T-cell (primary cell): ENCODE measurements at regions not wholly inside any gene's neighbourhood (a gene's known extent, or its start where the extent isn't known, plus 50 kb on each side); places are given as distances from the start of the nearest gene placed in this dataset.

Experiments used
- ATAC-seq, 4 experiments: fragments of 200-7000 bp in 3 of 4; fragments of 150-1000 bp in 1 of 4; cut with Tn5 transposase; replicated peaks in 1 of 4; 1 replicate in 3 of 4; 2 replicates in 1 of 4; pipeline ENCODE4 v1.10.0; 2021; ENCODE audit warnings: moderate library complexity in 3 of 4, mild to moderate bottlenecking in 2 of 4, moderate number of reproducible peaks in 1 of 4
- CTCF ChIA-PET, 2 donors: fragments of 300-600 bp; sonication (Branson Sonifier 250); formaldehyde crosslinking; loops; one replicate each; lab custom pipeline; 2022; ENCODE audit warnings: antibody characterized with exemption in 2 of 2; lab: Charles Lee
- POLR2A ChIA-PET, 2 donors: fragments of 300-600 bp; sonication (Branson Sonifier 250); formaldehyde crosslinking; loops; one replicate each; lab custom pipeline; 2022; ENCODE audit warnings: antibody characterized with exemption in 2 of 2; lab: Charles Lee
- DNase-seq, 35 experiments: peaks; one replicate each; pipeline versions ENCODE4 v3.0.0 to v3.0.0-alpha.2; 2013 to 2023
- H3K27ac ChIP-seq: one replicate; pipeline ENCODE4 v1.5.1; 2013; ENCODE audit warnings: low read length
- H3K27me3 ChIP-seq, 2 experiments: replicated peaks in 1 of 2; 1 replicate in 1 of 2; 2 replicates in 1 of 2; pipeline versions ENCODE4 v1.6.1 to v1.7.0; 2013; ENCODE audit warnings: low read length in 1 of 2, mixed read lengths in 1 of 2; ENCODE audit not compliant: control insufficient read depth in 2 of 2, insufficient read depth in 2 of 2; ENCODE audit errors: extremely low read depth in 1 of 2
- H3K36me3 ChIP-seq, 2 donors: 1 replicate in 1 of 2; 2 replicates in 1 of 2; pipeline versions ENCODE4 v1.6.1 to v1.7.0; 2013; ENCODE audit warnings: low read length in 1 of 2; ENCODE audit not compliant: control insufficient read depth in 2 of 2, insufficient read depth in 1 of 2; ENCODE audit errors: extremely low read depth in 1 of 2
- H3K4me1 ChIP-seq, 2 experiments: 1 replicate in 1 of 2; 2 replicates in 1 of 2; pipeline versions ENCODE4 v1.6.1 to v1.7.0; 2013; ENCODE audit warnings: low read length in 2 of 2, mixed read lengths in 1 of 2; ENCODE audit not compliant: insufficient read depth in 2 of 2, control insufficient read depth in 1 of 2; ENCODE audit errors: extremely low read depth in 1 of 2
- H3K4me3 ChIP-seq, 2 donors: 1 replicate in 1 of 2; 2 replicates in 1 of 2; pipeline versions ENCODE4 v1.5.1 to v1.7.0; 2013; ENCODE audit warnings: mild to moderate bottlenecking in 2 of 2, low read length in 1 of 2, moderate library complexity in 1 of 2; ENCODE audit not compliant: control insufficient read depth in 1 of 2; ENCODE audit errors: extremely low read depth in 1 of 2
- H3K9me3 ChIP-seq: 2 replicates; pipeline ENCODE4 v1.7.0; 2013
- H3K27ac Mint-ChIP-seq, 2 donors: one replicate each; pipeline ENCODE4 v1.8.0; 2020 to 2021; ENCODE audit warnings: mild to moderate bottlenecking in 2 of 2, mixed read lengths in 2 of 2
- H3K27me3 Mint-ChIP-seq, 2 donors: one replicate each; pipeline ENCODE4 v1.8.0; 2021 to 2022; ENCODE audit warnings: mixed read lengths in 2 of 2
- H3K36me3 Mint-ChIP-seq: one replicate; pipeline ENCODE4 v1.8.0; 2021; ENCODE audit warnings: mixed read lengths
- H3K4me1 Mint-ChIP-seq, 3 donors: one replicate each; pipeline ENCODE4 v1.8.0; 2020 to 2022; ENCODE audit warnings: mixed read lengths in 3 of 3, mild to moderate bottlenecking in 1 of 3
- H3K4me3 Mint-ChIP-seq, 3 donors: one replicate each; pipeline ENCODE4 v1.8.0; 2020 to 2022; ENCODE audit warnings: mild to moderate bottlenecking in 3 of 3, mixed read lengths in 3 of 3, moderate library complexity in 3 of 3
- H3K9me3 Mint-ChIP-seq, 3 donors: one replicate each; pipeline ENCODE4 v1.8.0; 2020 to 2022; ENCODE audit warnings: mixed read lengths in 3 of 3
- WGBS: methylation state at CpG from one replicate; pipeline ENCODE4 v1.1.5; 2013; ENCODE audit warnings: missing lambda C conversion rate; ENCODE audit not compliant: insufficient coverage; 5-methylcytosine and 5-hydroxymethylcytosine counted together

DNA sequence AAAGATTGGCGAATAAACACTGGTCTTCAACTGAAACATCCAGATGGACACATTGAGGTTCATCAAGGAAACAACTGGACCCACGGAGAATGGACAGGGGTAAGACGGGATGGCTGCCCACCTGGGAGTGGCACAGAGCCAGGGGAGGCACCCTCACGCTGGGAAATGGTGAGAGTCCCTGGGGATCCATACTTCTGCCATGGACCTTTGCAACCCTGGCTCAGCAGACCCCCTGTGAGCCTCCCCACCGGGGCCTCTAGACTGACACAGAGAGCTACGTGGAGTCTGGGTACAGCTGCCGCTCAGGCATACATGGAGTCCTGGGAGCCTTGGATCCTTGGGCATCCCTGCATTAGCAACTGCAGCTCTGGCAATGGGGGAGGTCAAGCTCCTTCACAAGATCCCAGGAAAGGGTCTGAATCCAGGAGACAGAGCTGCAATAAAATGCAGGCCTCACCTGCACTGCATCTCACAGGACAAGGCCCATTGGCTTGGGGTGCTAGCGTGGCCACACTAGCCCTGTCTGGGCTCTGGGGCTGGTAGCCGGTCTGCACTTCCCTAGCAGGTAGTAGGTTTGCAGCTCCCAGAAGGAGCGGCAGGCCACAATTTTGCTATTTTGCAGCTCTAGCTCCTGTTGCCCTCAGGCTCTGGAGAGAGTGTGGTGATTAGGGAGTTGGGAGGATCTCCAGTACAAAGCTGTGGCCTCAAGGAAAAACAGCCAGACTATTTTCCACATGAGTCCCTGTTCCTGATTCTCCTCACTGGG is 496.4 kb upstream of the LRRC4C start:
- H3K4me1 Mint-ChIP-seq = no peaks in the 10 kb centered on the region
- H3K4me3 Mint-ChIP-seq = no peak overlapping the region
- no peaks in the 10 kb centered on the region for H3K36me3 ChIP-seq
- peaks cover 3% of the 10 kb centered on the region for H3K9me3 ChIP-seq
- no peaks in the 10 kb centered on the region for H3K27me3 ChIP-seq
- ChIA-PET POLR2A (no interaction called here), CTCF (no interaction called here)
- H3K27ac Mint-ChIP-seq = no peak overlapping the region
- no peaks in the 10 kb centered on the region for H3K27me3 Mint-ChIP-seq
- no peak overlapping the region for H3K27ac ChIP-seq
- ATAC-seq = no peak
- H3K4me1 ChIP-seq = no peaks in the 10 kb centered on the region
- peaks cover 31 to 40% (median 32%) of the 10 kb centered on the region in 3 donors for H3K9me3 Mint-ChIP-seq
- WGBS = 72% methylated on average over 9 of the region's 10 CpGs
- H3K36me3 Mint-ChIP-seq = no peaks in the 10 kb centered on the region
- no peak for DNase-seq
- peak overlapping the region in 1 of 2 donors; percentile 27 for H3K4me3 ChIP-seq

DNA sequence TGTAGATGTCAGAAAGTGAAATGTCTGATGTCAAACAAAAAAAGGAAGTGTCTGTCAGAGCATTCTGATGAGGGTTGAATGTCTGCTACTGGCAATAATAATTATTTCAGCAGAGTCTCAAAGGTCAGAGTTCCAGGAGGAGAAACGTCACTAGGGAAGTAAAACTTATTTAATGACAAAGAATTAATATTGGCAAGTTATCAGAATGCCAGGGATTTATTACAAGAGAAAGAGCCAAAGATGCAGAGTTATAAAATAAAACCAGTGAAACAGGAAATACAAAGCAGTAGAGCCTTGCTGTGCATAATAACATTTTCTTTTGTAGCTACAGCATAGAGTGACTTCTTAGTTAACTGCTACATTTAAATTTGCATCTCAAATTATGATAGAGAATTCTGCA is 504.0 kb upstream of the LRRC4C start:
- no peak overlapping the region for H3K27ac Mint-ChIP-seq
- DNase-seq (no peak), ATAC-seq (no peak)
- no peaks in the 10 kb centered on the region for H3K27me3 Mint-ChIP-seq
- Histone ChIP-seq H3K4me1 (no peaks in the 10 kb centered on the region), H3K4me3 (no peak overlapping the region), H3K27me3 (no peaks in the 10 kb centered on the region), H3K36me3 (no peaks in the 10 kb centered on the region), H3K9me3 (no peaks in the 10 kb centered on the region), H3K27ac (no peak overlapping the region)
- H3K36me3 Mint-ChIP-seq = no peaks in the 10 kb centered on the region
- H3K4me3 Mint-ChIP-seq = no peak overlapping the region
- whole genome bisulfite sequencing = no CpG with 5 or more reads among the region's 1 CpG
- POLR2A ChIA-PET = no interaction called here
- CTCF ChIA-PET = no interaction called here
- H3K9me3 Mint-ChIP-seq = peaks cover 9 to 29% (median 20%) of the 10 kb centered on the region in 3 donors
- H3K4me1 Mint-ChIP-seq = no peaks in the 10 kb centered on the region

DNA sequence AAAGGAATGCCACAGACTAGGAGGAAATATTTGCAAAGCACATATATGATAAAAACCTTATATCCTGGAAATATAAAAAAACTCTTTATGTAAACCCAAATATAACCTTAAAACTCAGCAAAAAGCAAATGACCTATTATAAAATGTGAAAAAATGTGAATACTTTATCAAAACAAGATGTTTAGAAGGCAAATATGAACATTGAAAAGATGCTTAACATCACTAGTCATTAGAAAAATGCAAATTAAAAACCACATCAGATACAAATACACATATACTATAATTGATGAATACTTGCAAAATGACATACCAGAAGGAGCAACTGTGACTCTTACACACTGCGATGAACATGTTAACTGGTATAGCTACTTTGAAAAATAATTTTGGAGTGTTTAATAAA is 511.2 kb upstream of the LRRC4C start:
- H3K4me3 Mint-ChIP-seq = no peak overlapping the region
- no peaks in the 10 kb centered on the region for H3K27me3 ChIP-seq
- no peaks in the 10 kb centered on the region for H3K36me3 ChIP-seq
- no CpG with 5 or more reads among the region's 1 CpG for WGBS
- H3K4me1 Mint-ChIP-seq = no peaks in the 10 kb centered on the region
- H3K27ac ChIP-seq = no peak overlapping the region
- no peaks in the 10 kb centered on the region for H3K27me3 Mint-ChIP-seq
- DNase-seq = no peak
- no peaks in the 10 kb centered on the region for H3K4me1 ChIP-seq
- H3K36me3 Mint-ChIP-seq = no peaks in the 10 kb centered on the region
- no peak for ATAC-seq
- H3K9me3 Mint-ChIP-seq = peaks cover 16 to 29% (median 18%) of the 10 kb centered on the region in 3 donors
- POLR2A ChIA-PET = no interaction called here
- CTCF ChIA-PET = no interaction called here
- no peaks in the 10 kb centered on the region for H3K9me3 ChIP-seq
- H3K27ac Mint-ChIP-seq = no peak overlapping the region
- H3K4me3 ChIP-seq = no peak overlapping the region

DNA sequence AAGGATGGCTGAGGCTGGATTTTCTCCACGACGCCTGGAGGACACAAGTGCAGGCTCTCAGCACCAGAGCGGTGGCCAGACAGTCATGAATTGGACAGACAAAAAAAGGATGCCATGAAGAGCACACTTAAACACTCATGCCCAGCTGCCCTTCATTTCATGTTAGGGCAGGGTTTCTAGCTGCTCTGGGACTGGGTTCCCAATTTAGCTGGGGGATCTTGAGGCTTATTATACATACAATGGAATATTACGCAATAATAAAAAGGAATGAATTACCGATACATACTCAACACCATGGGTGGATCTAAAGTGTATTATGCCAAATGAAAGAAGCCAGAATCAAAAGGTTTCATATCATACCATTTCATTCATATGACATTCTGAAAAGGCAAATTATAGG is 512.1 kb upstream of the LRRC4C start:
- no peak overlapping the region for H3K27ac ChIP-seq
- no peak overlapping the region for H3K27ac Mint-ChIP-seq
- no peaks in the 10 kb centered on the region for H3K4me1 ChIP-seq
- ATAC-seq (no peak), DNase-seq (no peak)
- ChIA-PET CTCF (no interaction called here), POLR2A (no interaction called here)
- WGBS = 36% methylated on average over 2 of the region's 5 CpGs
- peaks cover 16 to 29% (median 18%) of the 10 kb centered on the region in 3 donors for H3K9me3 Mint-ChIP-seq
- no peaks in the 10 kb centered on the region for H3K27me3 Mint-ChIP-seq
- H3K36me3 ChIP-seq = no peaks in the 10 kb centered on the region
- no peaks in the 10 kb centered on the region for H3K36me3 Mint-ChIP-seq
- H3K4me1 Mint-ChIP-seq = no peaks in the 10 kb centered on the region
- no peak overlapping the region for H3K4me3 ChIP-seq
- no peak overlapping the region for H3K4me3 Mint-ChIP-seq
- no peaks in the 10 kb centered on the region for H3K27me3 ChIP-seq
- H3K9me3 ChIP-seq = no peaks in the 10 kb centered on the region

DNA sequence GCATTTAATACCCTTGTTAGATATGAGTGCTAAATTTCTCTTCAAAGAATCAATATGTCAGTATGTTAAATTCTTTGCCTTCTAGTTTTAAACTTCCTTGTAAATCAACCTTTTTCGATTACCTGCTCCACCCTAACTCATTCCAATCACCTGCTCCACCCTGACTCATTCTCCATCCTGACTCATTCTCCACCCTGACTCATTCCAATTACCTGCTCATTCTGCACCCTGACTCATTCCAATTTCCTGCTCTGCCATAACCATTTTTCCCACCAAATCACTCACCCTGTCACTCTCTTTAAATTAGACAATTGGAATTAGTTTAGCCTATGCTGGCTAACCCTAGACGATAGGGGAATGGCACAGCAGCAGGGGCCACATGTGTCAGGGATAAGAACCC is 519.5 kb upstream of the LRRC4C start:
- H3K27ac Mint-ChIP-seq = no peak overlapping the region
- Histone ChIP-seq H3K27ac (no peak overlapping the region), H3K9me3 (peaks cover 3% of the 10 kb centered on the region), H3K4me3 (no peak overlapping the region), H3K27me3 (no peaks in the 10 kb centered on the region), H3K36me3 (no peaks in the 10 kb centered on the region), H3K4me1 (no peaks in the 10 kb centered on the region)
- no peaks in the 10 kb centered on the region for H3K27me3 Mint-ChIP-seq
- no peak overlapping the region for H3K4me3 Mint-ChIP-seq
- no peaks in the 10 kb centered on the region for H3K4me1 Mint-ChIP-seq
- no peak for DNase-seq
- H3K9me3 Mint-ChIP-seq = peaks cover 11 to 35% (median 30%) of the 10 kb centered on the region in 3 donors
- ATAC-seq = no peak
- H3K36me3 Mint-ChIP-seq = no peaks in the 10 kb centered on the region
- 83% methylated on average over 1 of the region's 2 CpGs for WGBS
- ChIA-PET CTCF (no interaction called here), POLR2A (no interaction called here)

DNA sequence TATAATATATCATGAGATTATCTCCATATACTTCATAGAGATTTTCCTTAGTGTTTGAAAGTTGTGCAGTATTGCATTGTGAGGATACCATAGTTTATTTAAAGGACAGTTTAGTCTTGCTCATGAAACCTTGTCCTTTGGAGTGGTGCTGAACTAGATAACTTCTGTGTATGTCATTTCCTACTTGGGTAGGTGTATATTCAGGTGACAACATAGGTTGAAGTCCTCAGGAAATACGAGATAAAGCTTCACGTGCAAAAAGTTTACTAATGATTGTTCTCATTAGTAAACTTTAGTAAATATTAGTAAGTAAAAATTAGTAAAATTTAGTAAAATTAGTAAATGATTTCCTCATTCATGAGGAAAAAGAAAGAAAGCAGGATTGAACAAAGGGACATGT is 521.3 kb upstream of the LRRC4C start:
- Histone ChIP-seq H3K36me3 (no peaks in the 10 kb centered on the region), H3K27ac (no peak overlapping the region), H3K4me1 (no peaks in the 10 kb centered on the region), H3K27me3 (no peaks in the 10 kb centered on the region), H3K4me3 (no peak overlapping the region), H3K9me3 (peaks cover 3% of the 10 kb centered on the region)
- ChIA-PET POLR2A (no interaction called here), CTCF (no interaction called here)
- WGBS = no CpG with 5 or more reads among the region's 2 CpGs
- Mint-ChIP-seq H3K9me3 (peaks cover 11 to 34% (median 28%) of the 10 kb centered on the region in 3 donors), H3K27me3 (no peaks in the 10 kb centered on the region), H3K27ac (no peak overlapping the region), H3K4me1 (no peaks in the 10 kb centered on the region), H3K36me3 (no peaks in the 10 kb centered on the region), H3K4me3 (no peak overlapping the region)
- ATAC-seq = no peak
- no peak for DNase-seq
